ENCODE measurements at regions not wholly inside any gene's neighbourhood (a gene's known extent, or its start where the extent isn't known, plus 50 kb on each side); places are given as distances from the start of the nearest gene placed in this dataset.

DNA sequence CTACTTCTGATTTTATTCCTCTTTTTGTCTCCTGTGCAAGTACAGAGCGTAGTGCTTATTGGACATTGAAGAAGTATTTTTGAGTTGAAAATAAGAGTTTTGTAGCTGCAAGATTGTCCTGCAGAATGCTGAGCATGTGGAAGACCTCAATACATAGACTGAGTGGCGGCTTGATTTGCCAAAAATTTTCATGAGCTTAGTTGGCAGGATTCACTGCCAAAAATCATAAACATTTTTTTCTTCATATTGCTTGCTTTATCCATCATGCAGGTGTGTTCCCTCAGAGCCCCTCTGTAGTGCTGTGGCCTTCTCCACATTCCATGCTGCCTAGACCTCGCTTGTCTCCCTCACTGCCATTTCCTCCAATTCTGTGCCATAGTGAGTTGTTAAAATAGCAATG is 100.1 kb downstream of the DUSP10 start:
- no peak overlapping the region for H3K4me3 Mint-ChIP-seq (ENCODE audit: unreplicated experiment)
- TF ChIP-seq, protein P1, sequence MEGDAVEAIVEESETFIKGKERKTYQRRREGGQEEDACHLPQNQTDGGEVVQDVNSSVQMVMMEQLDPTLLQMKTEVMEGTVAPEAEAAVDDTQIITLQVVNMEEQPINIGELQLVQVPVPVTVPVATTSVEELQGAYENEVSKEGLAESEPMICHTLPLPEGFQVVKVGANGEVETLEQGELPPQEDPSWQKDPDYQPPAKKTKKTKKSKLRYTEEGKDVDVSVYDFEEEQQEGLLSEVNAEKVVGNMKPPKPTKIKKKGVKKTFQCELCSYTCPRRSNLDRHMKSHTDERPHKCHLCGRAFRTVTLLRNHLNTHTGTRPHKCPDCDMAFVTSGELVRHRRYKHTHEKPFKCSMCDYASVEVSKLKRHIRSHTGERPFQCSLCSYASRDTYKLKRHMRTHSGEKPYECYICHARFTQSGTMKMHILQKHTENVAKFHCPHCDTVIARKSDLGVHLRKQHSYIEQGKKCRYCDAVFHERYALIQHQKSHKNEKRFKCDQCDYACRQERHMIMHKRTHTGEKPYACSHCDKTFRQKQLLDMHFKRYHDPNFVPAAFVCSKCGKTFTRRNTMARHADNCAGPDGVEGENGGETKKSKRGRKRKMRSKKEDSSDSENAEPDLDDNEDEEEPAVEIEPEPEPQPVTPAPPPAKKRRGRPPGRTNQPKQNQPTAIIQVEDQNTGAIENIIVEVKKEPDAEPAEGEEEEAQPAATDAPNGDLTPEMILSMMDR (IDR thresholded peaks at IDR 0.05): no peak
- no peaks in the 10 kb centered on the region for H3K36me3 Mint-ChIP-seq (ENCODE audit: low read depth)
- H3K27ac Mint-ChIP-seq (ENCODE audit: unreplicated experiment): no peak overlapping the region
- peaks cover 30% of the 10 kb centered on the region for H3K27me3 Mint-ChIP-seq (ENCODE audit: low read depth)
- no peaks in the 10 kb centered on the region for H3K4me1 Mint-ChIP-seq (ENCODE audit: low read depth)
- no peaks in the 10 kb centered on the region for H3K9me3 Mint-ChIP-seq (ENCODE audit: low read depth)
- no peak for DNase-seq (ENCODE audit: low spot score)

DNA sequence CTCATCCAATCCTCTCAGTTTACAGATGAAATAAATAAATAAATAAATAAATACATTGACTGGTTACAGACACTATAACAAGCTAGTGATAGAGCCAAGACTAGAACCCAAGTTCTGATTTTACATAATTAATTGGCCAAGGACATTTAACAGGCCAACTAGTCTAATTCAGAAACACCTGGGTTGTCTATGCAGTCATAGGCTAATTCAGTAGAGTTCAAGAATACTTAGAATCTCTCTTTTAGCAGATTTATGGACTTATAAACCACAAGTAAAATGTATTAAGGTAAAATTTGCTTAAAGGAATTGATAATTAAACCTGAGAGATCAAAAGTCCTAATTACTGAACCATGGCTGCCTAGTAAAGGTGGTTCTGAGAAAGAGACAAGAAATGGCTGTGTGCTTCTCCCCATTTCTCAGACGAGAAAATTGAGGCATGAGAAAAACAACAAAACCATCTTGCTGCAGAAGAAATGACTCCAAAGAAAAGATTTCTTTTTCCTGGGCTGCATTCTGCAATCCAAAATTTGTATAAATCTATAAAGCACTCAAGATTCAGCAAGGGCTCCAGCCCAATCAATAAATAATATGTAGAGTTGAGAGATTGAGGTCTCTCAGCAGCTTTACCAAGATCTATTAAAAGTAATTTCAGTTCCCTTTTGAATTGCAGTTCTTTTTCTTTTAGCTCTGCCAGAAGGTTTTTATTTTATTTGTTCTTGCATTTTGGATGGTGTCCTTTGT is 98.3 kb downstream of the DUSP10 start:
- peaks cover 28% of the 10 kb centered on the region for H3K27me3 Mint-ChIP-seq (ENCODE audit: low read depth)
- H3K4me3 Mint-ChIP-seq (ENCODE audit: unreplicated experiment): no peak overlapping the region
- H3K27ac Mint-ChIP-seq (ENCODE audit: unreplicated experiment): no peak overlapping the region
- TF ChIP-seq, protein P1 (IDR thresholded peaks at IDR 0.05): no peak
- H3K9me3 Mint-ChIP-seq (ENCODE audit: low read depth): no peaks in the 10 kb centered on the region
- no peak for DNase-seq (ENCODE audit: low spot score)
- H3K36me3 Mint-ChIP-seq (ENCODE audit: low read depth): no peaks in the 10 kb centered on the region
- no peaks in the 10 kb centered on the region for H3K4me1 Mint-ChIP-seq (ENCODE audit: low read depth)

DNA sequence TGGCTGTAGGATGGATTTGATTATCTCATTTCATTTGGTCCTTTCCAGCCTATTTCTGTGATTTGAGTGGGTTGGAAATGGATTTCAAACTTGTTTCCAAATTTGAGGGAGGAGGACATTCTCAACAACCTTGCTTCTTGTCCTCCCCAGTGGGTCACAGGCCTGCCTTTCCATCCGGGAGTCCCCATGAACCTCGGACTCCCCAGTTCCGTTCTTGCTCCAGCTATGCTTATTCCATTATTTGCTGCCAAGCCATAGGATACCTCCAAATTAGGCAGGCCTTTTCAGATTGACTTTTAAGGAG is 97.8 kb downstream of the DUSP10 start:
- Mint-ChIP-seq H3K27me3 (ENCODE audit: low read depth) (peaks cover 29% of the 10 kb centered on the region), H3K4me1 (ENCODE audit: low read depth) (no peaks in the 10 kb centered on the region), H3K4me3 (ENCODE audit: unreplicated experiment) (no peak overlapping the region), H3K27ac (ENCODE audit: unreplicated experiment) (no peak overlapping the region), H3K9me3 (ENCODE audit: low read depth) (no peaks in the 10 kb centered on the region), H3K36me3 (ENCODE audit: low read depth) (no peaks in the 10 kb centered on the region)
- DNase-seq (ENCODE audit: low spot score): no peak
- TF ChIP-seq, protein P1 (IDR thresholded peaks at IDR 0.05): no peak

DNA sequence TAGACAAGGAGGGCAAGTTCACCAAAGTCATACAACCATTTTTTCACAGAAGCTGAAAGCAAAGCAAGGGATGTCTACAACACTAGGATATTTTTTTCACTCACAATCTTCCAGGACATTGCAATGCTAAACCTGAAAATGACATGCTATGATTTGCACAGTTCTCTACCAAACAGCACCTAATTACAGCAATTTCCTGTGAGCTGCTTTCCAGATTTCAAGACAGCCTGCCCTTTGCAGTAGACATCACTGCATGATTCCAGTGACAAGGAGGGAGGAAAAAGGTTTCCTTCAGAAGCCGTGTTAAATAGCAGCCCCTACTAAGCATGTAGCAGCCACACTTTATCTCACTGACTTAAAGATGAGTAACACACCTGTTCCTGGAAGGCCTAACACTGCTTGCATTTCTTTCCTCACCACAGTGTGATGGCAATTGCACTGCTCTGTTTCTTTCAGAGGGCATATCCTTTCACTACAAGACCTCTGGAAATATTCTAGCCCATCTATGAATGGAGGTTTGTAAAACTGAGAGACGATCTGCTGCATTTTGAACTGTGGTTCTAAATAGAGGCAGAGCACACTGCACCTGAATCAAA is 97.1 kb downstream of the DUSP10 start:
- Mint-ChIP-seq H3K27me3 (ENCODE audit: low read depth) (peaks cover 25% of the 10 kb centered on the region), H3K4me1 (ENCODE audit: low read depth) (no peaks in the 10 kb centered on the region), H3K4me3 (ENCODE audit: unreplicated experiment) (no peak overlapping the region), H3K36me3 (ENCODE audit: low read depth) (no peaks in the 10 kb centered on the region), H3K9me3 (ENCODE audit: low read depth) (no peaks in the 10 kb centered on the region), H3K27ac (ENCODE audit: unreplicated experiment) (no peak overlapping the region)
- TF ChIP-seq, protein P1 (IDR thresholded peaks at IDR 0.05): no peak
- no peak for DNase-seq (ENCODE audit: low spot score)

DNA sequence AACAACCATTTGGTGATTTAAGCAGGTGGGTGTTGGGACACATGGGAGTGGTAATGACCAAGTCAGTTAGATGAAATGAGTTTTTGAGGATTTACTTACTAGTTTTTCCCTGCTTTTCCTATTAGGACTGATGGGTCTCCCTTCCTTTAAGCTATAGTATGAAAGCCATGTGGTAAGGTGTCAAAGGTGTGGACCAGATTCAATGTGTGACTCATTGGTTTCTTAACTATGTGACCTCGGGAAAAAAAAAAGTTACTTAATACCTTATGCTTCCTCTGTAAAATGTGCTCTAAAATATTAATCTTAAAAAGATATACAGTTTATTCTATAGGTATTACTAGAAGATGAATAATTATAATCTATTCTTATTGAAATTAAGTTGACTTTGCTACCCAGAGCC is 93.7 kb downstream of the DUSP10 start:
- Mint-ChIP-seq H3K9me3 (ENCODE audit: low read depth) (no peaks in the 10 kb centered on the region), H3K4me3 (ENCODE audit: unreplicated experiment) (no peak overlapping the region), H3K27ac (ENCODE audit: unreplicated experiment) (no peak overlapping the region), H3K27me3 (ENCODE audit: low read depth) (peaks cover 15% of the 10 kb centered on the region), H3K36me3 (ENCODE audit: low read depth) (no peaks in the 10 kb centered on the region), H3K4me1 (ENCODE audit: low read depth) (no peaks in the 10 kb centered on the region)
- TF ChIP-seq, protein P1 (IDR thresholded peaks at IDR 0.05): no peak
- DNase-seq (ENCODE audit: low spot score): no peak
